Ascending aorta (tissue), 2 donors: ENCODE measurements at regions not wholly inside any gene's neighbourhood (a gene's known extent, or its start where the extent isn't known, plus 50 kb on each side); places are given as distances from the start of the nearest gene placed in this dataset.
A peak's percentile ranks its signal among the peaks of the same experiment; 100 is the strongest.

ENCODE experiments used
- DNase-seq, 2 donors: peaks; one replicate each; pipeline ENCODE4 v3.0.0-alpha.2; 2019; ENCODE audit warnings: low spot score in 2 of 2
- H3K27ac ChIP-seq, 2 donors: fragments of 200-600 bp; sonication (generic); one replicate each; pipeline ENCODE4 v1.5.1; 2016 to 2017; ENCODE audit warnings: mild to moderate bottlenecking in 1 of 2
- H3K27me3 ChIP-seq: fragments of 200-600 bp; sonication (generic); one replicate; pipeline ENCODE4 v1.5.1; 2017
- H3K36me3 ChIP-seq, 2 donors: fragments of 200-600 bp; sonication (generic); one replicate each; pipeline ENCODE4 v1.5.1; 2016
- H3K4me1 ChIP-seq, 2 donors: fragments of 200-600 bp; sonication (generic); one replicate each; pipeline ENCODE4 v1.5.1; 2016 to 2017; ENCODE audit warnings: mild to moderate bottlenecking in 1 of 2
- H3K4me3 ChIP-seq, 2 donors: fragments of 200-600 bp; sonication (generic); one replicate each; pipeline ENCODE4 v1.5.1; 2016 to 2017; ENCODE audit warnings: mild to moderate bottlenecking in 1 of 2
- H3K9me3 ChIP-seq, 2 donors: fragments of 200-600 bp; sonication (generic); one replicate each; pipeline ENCODE4 v1.5.1; 2016
- CTCF ChIP-seq, 3 experiments: fragments of 200-600 bp in 2 of 3; fragments of 450-650 bp in 1 of 3; sonication (generic) in 2 of 3; IDR thresholded peaks; one replicate each; pipeline ENCODE4 v1.5.1; 2016 to 2019; ENCODE audit warnings: antibody characterized with exemption in 3 of 3, mild to moderate bottlenecking in 1 of 3, moderate library complexity in 1 of 3
- intact Hi-C: fragments of 100-400 bp; cut with DNase I; formaldehyde crosslinking; loops from one replicate; pipeline ENCODE4 v1.15.1; 2023

- no peak for DNase-seq
- intact Hi-C loops, result no loop called here
- no peaks in the 10 kb centered on the region for H3K9me3 ChIP-seq
- no peak overlapping the region for H3K4me3 ChIP-seq
- H3K36me3 ChIP-seq, result no peaks in the 10 kb centered on the region
- TF ChIP-seq CTCF (IDR thresholded peaks at IDR 0.05), result no peak
- H3K4me1 ChIP-seq, result no peaks in the 10 kb centered on the region
- no peaks in the 10 kb centered on the region for H3K27me3 ChIP-seq
- no peak overlapping the region for H3K27ac ChIP-seq
Measured at GRCh38 chr4:31360786-31361185, 640.6 kb downstream of the PCDH7 start.

- Histone ChIP-seq H3K4me1 (no peaks in the 10 kb centered on the region), H3K27ac (no peak overlapping the region), H3K9me3 (no peaks in the 10 kb centered on the region), H3K27me3 (no peaks in the 10 kb centered on the region), H3K36me3 (no peaks in the 10 kb centered on the region), H3K4me3 (no peak overlapping the region)
- TF ChIP-seq CTCF (IDR thresholded peaks at IDR 0.05), result no peak
- no peak for DNase-seq
- intact Hi-C loops, result no loop called here
Measured at GRCh38 chr4:31362756-31363155, 642.6 kb downstream of the PCDH7 start.

GRCh38 chr4:31365006-31365690, 645.0 kb downstream of the PCDH7 start:
- Histone ChIP-seq H3K4me1 (no peaks in the 10 kb centered on the region), H3K27ac (no peak overlapping the region), H3K4me3 (no peak overlapping the region), H3K27me3 (no peaks in the 10 kb centered on the region), H3K36me3 (no peaks in the 10 kb centered on the region), H3K9me3 (no peaks in the 10 kb centered on the region)
- no peak for TF ChIP-seq CTCF (IDR thresholded peaks at IDR 0.05)
- DNase-seq, result no peak
- intact Hi-C loops, result no loop called here

- H3K4me3 ChIP-seq, result no peak overlapping the region
- intact Hi-C loops, result no loop called here
- no peak for TF ChIP-seq CTCF (IDR thresholded peaks at IDR 0.05)
- DNase-seq, result no peak
- no peaks in the 10 kb centered on the region for H3K9me3 ChIP-seq
- no peaks in the 10 kb centered on the region for H3K27me3 ChIP-seq
- H3K27ac ChIP-seq, result no peak overlapping the region
- no peaks in the 10 kb centered on the region for H3K4me1 ChIP-seq
- no peaks in the 10 kb centered on the region for H3K36me3 ChIP-seq
Measured at GRCh38 chr4:31366041-31366440, 645.9 kb downstream of the PCDH7 start.

DNA sequence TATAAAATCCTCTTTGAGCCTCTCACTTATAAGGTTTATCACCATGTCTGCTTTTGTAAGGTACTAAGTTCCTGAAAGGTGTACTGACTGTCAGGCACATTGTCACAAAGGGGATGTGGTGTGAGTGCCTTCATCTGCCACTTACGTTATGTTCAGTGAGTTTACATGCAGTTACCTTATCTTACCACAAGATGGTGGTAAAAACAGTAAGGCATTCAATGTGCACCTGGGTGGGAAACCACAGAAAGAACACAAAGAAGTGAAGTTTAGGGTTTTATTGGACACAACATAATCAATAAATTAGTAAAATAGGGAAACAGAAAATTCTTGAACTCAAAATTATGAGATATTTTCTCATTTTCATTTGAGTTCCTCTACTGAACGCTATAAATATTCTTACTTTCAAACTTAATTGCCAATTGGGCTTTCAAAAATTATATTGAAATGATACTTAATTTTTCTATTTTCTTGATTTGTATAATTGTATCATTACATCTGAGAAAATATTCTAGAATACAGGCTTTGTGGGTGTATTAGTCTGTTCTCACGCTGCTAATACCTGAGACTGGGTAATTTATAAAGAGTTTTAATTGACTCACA, 650.8 kb downstream of the PCDH7 start:
- Histone ChIP-seq H3K27me3 (no peaks in the 10 kb centered on the region), H3K27ac (no peak overlapping the region), H3K9me3 (no peaks in the 10 kb centered on the region), H3K36me3 (no peaks in the 10 kb centered on the region), H3K4me3 (no peak overlapping the region), H3K4me1 (no peaks in the 10 kb centered on the region)
- DNase-seq, result no peak
- TF ChIP-seq CTCF (IDR thresholded peaks at IDR 0.05), result peak; percentile 25 to 72 (median 67)
- intact Hi-C loops, result loop anchor here (5.0 kb wide), 1 partner anchor 659 kb away; no protein-coding TSS in a partner anchor
